HG02588 (cell line): ENCODE measurements at regions not wholly inside any gene's neighbourhood (a gene's known extent, or its start where the extent isn't known, plus 50 kb on each side); places are given as distances from the start of the nearest gene placed in this dataset.

Experiments used
- ATAC-seq: cut with Tn5 transposase; IDR thresholded peaks from one replicate; pipeline ENCODE4 v1.9.1; 2021; ENCODE audit warnings: mild to moderate bottlenecking, moderate library complexity; ENCODE audit not compliant: unreplicated experiment

DNA sequence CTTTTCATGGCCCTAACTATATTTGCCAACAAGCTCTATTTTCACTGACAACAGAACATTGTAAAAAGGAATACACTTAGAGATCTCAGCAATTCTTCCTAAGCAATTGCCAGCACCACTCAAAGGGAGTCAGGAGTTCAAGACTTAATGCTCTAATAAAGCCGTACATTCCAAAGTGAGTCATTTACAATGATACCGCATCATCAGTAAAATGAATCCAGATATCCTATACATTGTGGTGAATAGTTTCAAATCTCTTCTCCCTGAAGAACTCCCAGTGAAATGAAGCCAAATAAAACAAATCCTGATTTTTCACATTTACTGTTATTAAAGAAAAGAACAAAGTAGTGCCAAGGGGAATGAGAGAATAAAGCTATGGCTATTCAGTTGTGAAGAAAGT, 2898.7 kb upstream of the PCDH20 start:
- ATAC-seq: no peak

DNA sequence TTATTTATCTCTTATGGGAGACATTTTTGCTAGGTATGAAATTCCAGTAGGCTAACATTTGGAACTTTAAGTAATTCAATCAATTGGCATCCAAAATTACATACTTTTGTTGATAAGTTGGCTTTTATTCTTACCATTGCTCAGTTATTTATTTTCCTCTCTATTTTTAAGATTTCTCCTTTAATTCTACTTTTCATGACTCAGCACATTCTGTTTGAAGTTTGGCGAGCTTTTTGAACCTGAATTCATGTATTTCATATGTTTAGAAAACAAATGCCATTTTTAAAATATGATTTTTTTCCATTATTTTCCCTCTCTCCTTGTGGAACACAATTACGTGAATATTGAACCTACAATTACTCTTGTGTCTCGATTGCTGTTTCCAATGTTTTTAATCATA, 2896.3 kb upstream of the PCDH20 start:
- no peak for ATAC-seq

DNA sequence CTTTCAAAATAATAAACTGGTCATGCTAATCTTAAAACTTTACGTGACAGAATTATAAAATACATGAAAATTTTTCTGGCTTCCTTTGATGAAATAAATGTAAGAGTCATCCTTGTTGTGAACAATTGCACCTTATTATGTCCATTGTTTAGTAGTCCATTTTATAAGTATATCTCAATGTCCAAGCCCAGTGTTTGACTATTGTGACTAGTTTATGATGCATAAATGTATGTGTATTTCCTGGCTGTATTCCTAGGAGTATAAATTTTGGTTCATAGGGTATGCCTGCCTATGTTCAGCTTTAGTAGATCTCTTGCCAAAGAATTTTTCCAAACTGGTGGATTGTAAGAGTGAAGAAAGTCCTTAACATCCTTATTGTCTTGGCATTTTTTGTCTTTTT, 2895.5 kb upstream of the PCDH20 start:
- ATAC-seq: no peak

DNA sequence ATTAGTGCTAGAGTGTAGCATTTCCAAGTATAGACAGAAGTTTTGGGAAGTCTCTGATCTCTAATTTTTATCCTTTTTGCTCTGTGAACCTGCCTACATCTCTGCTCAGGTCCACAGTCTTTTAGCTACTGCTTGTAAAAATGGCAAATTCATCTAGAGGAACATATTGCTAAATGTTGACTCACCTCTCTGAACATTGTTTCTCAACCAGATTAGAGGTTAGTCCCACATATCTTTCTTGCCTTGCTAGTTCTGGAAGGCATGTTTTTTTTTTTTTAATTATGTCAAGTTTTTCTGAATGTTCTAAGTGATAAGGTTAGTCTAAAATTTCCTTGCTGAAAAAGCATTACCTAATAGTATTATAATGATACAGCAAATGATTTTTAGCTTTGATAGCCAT, 2889.6 kb upstream of the PCDH20 start:
- ATAC-seq: no peak

DNA sequence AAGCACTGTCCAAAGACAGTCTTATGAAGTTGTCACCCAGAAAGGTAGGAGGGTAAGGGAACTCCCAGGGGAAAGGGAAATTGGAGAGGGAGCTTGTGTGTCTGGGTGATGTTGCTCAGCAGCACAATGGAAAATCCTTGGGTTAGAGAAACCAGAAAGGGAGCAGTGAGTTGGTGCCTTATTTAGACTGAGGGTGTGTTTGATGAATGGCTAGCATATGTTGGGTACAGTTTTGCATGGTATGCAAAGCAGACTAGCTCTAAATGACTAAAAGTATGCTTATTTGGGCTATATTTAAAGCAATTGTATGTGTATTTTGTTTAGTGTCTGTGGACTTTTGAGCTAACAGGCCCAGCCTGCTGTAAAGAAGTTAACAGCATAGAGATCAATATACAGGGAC, 2884.6 kb upstream of the PCDH20 start:
- no peak for ATAC-seq

DNA sequence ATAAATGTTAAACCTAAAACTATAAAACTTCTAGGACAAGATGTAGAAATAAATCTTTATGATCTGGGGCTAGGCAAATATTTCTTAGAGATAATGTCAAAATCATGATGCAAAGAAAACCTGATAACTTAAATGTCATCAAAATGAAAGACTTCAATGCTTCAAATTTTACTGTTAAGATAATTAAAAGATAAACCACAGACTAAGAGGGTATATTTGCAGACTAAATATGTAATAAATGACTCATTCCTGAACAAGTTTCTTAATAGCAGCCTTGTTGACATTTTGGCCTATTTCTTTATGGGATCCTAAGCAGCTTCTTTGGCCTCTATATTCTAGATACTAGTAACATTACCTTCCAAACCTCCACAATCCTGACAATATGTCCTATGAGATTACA, 2878.3 kb upstream of the PCDH20 start:
- no peak for ATAC-seq

DNA sequence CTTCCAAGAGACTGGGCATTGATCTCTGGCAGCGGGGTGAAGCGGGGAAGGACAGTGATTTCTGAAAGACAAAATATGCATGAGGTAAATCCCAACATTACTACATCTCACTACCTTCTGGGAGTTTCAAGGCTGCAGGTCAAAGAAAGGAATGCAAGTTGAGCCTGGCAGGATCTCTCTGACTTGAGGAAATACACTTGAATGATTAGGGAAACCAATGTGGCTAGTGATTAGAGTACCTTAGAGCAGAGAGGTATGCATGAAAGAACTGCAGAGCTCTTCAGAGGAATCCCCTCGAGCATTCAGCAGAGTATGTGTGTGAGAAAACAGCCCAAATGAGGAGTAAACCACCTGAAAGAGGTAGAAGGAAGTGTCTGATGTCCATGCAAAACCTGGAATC, 2874.1 kb upstream of the PCDH20 start:
- no peak for ATAC-seq

DNA sequence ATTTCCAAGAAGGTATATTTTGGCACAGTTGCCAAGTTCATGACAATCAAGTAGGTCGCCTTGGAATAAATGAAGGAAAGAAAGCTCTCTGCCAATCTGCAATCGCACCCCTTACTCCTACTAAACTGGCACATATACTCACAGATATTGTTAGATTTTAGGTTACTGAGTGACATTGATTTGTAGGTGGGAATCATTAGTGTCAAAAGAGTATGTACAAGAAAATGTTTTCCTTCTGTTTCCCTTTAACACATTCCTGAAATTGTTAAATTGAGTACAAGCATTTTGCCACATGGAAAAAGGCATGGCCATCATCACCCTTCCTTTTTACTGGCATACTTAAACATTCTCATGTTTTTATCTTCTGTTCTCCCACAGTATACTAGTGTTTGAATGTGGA, 2868.3 kb upstream of the PCDH20 start:
- no peak for ATAC-seq

DNA sequence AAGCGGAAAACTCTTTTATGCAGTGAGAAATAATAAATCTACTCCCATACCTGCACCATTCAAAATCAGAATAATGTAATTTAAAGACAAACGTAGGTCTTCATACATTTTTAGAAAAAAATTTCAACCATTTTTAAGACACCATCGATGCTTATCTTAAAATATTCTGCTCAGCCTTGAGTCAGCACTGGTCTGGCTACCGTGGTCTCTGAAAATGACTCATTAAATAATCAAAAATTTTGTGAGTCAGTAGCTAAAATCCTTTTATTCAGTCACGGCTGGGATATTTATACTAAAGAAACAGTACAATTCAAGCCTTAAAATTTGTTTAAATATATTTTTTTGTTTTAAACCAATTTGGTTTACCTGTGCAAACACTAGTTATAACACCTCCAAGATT, 2862.8 kb upstream of the PCDH20 start:
- no peak for ATAC-seq

DNA sequence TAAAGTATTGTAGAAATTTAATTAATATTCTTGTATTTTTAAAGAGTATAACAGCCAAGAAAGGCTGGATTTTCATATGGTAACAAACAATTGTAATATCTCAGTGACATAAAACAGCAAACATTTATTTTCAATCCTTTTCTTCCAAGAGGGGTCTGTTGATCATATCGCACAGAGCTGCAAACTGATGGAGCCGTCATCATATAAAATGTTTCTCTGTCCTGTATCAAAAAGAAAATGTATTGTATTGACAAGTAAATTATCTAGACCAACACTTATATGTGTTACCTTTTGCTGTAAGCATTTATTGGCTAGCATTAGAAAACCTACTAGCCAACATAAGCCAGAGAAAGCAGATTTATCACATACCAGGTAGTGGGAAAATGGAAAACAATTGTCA, 2861.4 kb upstream of the PCDH20 start:
- ATAC-seq: no peak

DNA sequence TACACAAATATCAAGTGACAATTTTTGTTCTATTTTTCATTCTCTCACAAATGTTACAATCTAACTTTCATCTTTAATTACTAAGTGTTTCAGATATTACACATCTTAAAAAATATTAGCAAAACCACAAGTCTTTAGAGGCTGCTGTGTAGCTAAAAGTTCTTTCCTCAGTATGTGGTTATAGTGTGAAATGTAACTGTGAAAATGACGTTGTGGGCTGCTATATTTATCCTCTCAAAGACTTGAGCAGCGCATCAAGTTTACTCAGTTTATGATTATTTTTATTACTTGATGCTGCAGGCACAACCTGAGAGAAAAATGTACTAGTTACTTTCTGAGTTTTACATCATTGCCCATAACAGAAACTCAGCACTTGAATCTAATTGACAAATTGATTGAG, 2860.6 kb upstream of the PCDH20 start:
- no peak for ATAC-seq

DNA sequence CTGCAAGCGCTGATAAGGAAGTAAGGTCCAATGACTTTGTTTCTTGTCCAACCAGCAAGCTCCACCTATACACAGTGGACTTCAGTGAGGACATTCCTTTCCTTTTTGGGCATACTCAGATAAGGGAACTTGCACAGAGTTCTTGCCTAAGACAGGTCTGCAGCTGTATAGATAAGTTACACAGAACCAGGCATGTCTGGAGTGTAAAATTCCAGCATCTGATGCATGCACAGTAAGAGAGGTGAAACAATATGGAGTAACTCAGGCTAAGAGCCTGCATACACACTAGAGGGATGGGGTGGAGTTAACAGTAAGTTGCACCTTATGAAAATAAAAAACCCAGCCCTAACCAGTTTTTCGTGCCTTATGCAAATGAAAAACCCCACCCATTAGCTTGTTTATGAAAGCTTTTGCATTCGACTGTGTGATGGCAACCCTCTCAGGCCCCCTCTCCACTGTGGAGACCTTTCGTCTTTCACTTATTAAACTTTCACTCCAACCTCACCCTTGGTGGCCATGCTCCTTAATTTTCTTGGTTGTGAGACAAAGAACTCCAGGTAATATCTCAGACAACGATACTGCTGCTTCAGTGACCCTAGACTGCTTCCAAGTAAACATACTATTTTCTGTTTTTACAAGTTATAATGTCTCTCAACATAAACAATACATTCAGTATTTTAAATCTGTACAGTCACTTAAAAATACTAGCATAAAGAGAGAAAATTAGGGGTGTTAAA, 2859.0 kb upstream of the PCDH20 start:
- no peak for ATAC-seq

DNA sequence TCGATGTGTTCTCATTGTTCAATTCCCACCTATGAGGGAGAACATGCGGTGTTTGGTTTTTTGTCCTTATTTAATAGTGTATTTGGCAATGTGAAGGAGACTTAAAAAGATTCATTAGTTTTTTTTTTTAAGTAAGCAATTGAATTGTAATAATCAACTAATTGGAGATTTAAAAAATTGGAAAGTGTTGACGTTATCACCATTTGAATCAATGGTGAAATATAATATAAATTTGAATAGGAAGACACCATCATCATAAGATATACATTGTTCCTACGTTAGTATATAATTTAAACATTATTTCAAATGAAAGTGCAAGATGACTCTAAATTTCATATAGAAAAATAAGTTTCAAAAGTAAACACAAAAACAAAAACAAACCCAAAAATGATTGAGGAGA, 2858.1 kb upstream of the PCDH20 start:
- no peak for ATAC-seq

DNA sequence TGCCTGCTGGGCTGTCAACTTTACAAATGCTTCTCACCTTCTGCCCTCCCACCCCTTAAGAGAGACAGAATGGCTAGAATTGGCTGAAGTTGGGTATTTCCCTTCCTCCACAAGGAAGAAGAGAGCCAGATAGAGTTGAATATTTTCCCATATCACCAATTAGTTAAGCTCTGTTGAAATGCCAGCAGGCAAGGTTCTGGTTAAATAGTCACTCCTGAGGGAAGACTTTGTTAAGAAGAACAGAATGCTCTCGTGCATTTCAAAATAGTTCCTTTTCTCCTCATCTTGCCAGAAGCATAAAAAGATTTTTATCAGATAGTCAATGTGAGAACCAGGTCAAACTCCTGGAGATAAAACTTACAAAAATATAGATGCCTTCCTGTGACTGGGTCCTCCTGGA, 2857.0 kb upstream of the PCDH20 start:
- ATAC-seq: no peak

DNA sequence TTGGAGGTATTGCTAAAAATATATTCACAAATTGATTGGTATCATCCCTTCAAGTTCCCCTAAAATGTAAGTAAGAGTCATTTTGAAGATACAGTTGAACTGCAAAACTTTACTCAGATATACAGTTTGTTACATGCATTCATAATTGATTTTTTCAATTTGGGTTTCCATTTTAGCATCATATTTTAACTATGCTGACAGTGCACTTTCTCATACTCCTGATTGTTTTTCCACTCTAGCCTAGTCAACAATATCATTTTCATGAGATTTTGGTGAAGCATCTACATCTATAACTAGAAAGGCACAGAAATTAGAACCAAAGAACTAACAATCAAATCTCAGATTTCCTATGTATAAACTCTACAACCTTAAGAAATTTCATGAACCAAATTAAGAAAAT, 2850.4 kb upstream of the PCDH20 start:
- no peak for ATAC-seq

DNA sequence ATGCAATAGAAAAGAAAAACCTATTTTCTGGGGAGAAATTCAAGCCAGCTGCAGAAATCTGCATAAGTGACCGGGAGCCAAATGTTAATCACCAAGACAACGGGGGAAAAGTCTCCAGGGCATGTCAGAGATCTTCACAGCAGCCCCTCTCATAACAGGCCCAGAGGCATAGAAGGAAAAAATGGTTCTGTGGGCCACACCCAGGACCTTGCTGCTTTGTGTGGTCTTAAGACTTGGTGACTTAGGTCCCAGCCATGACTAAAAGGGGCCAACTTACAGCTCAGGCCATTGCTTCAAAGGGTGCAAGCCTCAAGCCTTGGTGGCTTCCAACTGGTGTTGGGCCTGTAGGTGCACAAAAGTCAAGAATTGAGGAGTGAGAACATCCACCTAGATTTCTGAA, 2847.6 kb upstream of the PCDH20 start:
- ATAC-seq: no peak

DNA sequence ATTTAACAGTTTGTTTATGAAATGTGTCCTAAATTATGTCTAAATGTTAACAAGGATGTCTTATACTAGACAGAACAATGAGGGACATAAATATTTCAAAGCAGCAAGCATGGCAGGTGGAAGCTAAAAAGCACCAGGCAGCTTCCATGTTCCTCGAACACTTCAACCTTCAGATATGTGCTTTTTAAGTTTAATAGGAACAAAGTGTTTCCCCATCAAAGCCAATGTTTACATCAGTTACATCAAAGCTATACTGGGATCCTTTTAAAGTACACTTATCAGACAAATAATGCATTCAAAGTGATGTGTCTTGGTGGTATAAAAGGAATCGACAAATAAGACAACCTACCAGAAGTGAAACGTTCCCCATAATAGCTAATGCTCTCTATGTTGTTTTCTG, 2841.1 kb upstream of the PCDH20 start:
- no peak for ATAC-seq

DNA sequence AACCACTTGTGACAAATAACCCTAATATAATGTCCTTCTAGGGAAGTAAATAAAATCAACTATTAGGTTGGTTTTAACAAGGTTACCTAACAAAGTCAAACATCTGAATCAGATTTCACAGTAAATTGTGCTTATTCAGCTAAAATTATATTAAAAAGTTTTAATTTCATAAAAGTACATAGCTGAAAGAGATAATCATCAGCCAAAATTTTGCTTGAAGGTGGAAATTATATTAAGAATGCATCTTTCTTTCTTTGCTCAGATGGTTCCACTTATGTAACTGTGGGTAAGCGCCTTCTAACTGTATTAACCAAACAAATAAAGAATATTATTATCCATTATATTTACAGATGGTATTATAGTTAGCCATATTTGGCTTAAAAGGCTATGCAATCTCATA, 2840.3 kb upstream of the PCDH20 start:
- no peak for ATAC-seq

DNA sequence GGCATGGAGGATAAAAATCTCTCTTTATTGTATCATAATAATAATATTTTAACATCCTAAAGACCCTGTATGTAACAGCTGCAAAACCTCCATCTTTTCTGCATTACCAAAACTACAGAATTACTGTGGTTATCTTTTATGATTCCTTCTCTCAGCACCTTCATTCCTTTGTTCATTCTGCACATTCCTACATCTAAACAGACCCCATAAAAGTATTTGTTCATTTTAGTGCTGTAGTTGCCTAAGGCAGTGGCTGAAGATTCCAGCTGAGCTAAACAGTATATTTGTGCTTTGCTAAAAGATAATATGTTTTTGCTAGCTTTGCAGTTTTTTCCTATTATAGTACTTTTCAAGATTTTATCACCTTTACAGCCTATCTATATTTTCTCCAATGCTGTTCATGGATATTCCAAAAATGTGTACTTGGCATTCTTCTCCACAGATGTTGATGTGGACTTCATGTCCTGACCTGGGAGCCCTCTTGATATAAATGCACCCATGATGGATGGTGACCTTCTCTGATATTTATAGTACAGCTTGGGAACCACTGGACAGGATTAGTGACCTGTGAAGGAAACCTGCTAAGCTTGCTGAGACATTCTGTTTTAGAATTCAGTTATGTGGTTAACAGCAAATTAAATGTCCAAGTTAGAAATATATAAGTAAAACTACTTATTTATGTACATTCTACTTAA, 2832.9 kb upstream of the PCDH20 start:
- no peak for ATAC-seq

DNA sequence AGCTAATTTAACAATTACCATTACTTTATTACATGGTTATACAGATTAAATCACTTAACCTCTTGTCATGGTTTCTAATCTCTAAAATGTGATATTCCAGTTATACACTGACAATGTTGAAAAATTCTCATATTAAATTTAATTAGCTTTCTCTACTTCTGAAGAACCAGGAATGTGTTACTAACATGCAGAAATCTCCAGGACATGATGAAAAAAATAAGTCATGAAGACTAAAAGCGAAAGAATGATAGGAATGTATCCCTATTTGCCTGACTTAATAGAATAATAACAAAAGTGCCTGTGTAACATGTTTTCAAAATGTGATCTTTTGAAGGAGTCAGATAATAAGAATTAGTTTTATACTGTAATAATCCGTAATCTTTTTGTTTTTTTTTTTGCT, 2823.7 kb upstream of the PCDH20 start:
- ATAC-seq: no peak

DNA sequence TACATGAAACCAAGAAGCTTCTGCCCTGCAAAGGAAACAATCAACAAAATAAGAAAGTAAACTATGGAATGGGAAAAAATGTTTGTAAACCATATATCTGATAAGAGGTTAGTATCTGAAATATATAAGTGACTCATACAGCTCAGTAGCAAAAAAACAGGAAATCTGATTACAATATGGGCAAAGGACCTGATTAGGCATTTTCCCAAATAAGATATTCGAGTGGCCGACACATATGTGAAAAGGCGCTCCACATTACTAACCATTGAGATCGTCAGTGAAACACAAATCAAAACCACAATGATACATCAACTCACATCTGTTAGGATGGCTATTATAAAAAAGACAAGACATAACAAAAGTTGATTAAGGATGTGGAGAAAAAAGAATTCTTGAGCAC, 2818.6 kb upstream of the PCDH20 start:
- ATAC-seq: no peak

DNA sequence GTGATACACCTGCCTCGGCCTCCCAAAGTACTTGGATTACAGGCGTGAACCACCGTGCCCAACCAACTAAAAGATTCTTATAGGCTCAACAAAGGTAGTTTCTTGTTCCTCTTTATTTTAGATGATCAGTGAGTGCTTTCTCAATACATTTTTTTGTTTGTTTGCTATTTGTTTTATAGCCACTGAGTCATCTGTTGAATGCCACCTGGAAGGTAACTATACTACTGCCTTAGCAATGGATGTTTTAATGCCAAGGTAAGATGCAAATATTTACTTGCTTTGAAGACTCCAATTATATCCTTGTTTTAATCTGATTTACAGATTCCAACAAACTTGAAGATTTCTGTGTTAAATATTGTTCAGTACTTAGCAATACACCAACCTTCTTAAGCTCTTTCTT, 2807.4 kb upstream of the PCDH20 start:
- ATAC-seq: no peak
